ENCODE measurements at regions not wholly inside any gene's neighbourhood (a gene's known extent, or its start where the extent isn't known, plus 50 kb on each side); places are given as distances from the start of the nearest gene placed in this dataset.
A peak's percentile ranks its signal among the peaks of the same experiment; 100 is the strongest.

- no peak for DNase-seq
Measured at GRCh38 chr16:62664566-62664965, 628.3 kb upstream of the CDH8 start.

GRCh38 chr16:62661435-62661834 lies 625.2 kb upstream of the CDH8 start:
- no peak for DNase-seq

- no peak for DNase-seq
Measured at GRCh38 chr16:62657116-62657515, 620.9 kb upstream of the CDH8 start.

DNA sequence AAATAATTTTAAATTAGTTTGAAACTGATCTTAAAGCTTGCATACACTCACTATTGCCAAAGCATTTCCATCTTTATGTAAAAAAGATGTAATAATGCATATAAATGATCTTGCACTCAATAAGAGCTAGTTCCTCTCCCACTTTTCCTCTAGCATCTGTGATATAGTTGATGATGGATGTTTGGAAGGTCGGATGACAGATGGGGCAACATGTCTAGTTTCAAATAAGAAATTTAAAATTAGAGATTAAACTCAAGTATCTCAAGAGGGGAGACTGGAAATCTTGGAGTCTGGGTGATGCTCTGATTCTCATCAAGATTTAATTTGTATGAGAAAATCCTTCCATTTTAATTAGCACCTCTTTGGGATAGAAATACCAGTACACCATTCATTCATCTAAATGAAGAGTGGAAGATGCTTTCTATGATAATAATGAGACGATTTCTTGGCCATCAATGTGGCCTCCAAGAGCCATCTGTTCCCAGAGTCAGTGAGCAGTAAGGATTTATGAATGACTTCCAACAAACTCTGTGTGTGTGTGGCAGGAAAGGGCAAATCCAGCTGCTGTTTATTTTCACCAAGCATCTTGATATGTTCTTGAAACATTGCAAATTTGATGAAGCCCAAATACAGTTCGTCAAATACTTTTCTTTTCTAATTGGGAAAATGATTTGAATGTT lies 616.3 kb upstream of the CDH8 start:
- no peak for DNase-seq

DNA sequence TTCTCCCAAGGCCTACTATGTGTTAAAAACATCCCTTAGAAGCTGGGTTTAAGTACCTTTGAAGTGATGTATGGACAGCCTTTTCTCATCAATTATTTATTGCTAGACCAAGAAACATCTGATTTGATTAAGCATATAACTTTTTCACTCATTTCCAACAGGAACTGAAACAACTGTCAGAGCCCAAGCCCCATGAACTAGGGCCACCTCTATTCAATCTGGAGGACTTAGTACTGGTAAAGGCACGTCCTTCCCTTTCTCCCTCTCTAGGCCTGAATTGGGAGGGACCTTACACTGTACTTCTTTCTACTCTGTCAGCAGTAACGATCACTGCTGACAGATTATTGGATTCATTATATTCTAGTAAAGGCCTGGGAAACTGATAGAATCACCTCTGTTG lies 612.0 kb upstream of the CDH8 start:
- DNase-seq = no peak

GRCh38 chr16:62644030-62644812 lies 608.0 kb upstream of the CDH8 start:
- peak; percentile 76 for DNase-seq

- no peak for DNase-seq
Measured at GRCh38 chr16:62642677-62643076, 606.4 kb upstream of the CDH8 start.

- DNase-seq = no peak
Measured at GRCh38 chr16:62639890-62640289, 603.7 kb upstream of the CDH8 start.

- DNase-seq = peak; percentile 72
Measured at GRCh38 chr16:62638964-62639870, 603.0 kb upstream of the CDH8 start.

DNA sequence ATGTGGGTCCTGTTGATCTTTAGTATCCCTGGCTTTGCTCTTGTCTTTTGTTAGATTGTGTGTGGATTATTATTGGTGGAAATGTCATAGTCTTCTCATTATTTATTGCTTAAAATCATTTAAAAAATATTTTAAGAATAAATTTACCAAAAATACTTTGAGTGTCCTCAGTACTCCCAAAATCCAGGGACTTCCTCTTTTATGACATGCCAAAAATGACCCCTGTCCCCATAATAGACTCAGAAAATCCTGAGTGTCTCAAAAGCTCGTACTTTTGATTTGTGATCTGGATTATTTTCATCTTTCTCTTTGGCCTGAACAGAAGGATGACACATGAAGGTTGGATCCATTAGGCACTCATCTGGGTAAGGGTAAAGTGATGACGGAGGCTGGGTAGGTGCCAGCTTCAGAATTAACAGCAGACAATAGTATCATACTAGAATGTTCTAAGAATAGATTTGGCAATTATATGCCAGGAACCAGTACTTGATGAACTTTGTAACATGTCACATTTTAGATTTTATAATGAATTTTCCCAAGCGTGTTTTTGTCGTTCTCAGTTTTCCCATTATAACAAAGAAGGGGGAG lies 602.2 kb upstream of the CDH8 start:
- peak; percentile 60 for DNase-seq

DNA sequence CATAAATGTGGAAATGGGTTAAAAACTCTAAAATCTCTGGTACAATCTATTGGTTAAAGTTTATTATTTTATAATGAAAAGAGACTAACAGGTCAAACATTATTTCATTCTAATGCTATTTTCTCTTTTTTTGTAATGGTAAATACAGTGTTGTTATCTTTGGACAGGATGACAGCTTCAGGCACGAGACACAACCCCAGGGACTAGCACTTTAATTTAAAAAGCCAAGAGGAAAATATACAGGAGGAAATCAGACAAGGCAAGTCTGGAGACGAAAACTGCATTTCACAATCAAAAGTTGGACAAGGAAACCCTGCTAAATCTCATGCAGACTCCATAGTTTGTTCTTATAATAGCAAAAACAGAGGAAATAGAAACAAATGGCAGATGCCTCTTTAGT lies 589.1 kb upstream of the CDH8 start:
- no peak for DNase-seq

GRCh38 chr16:62620275-62620674 lies 584.0 kb upstream of the CDH8 start:
- DNase-seq = no peak

DNA sequence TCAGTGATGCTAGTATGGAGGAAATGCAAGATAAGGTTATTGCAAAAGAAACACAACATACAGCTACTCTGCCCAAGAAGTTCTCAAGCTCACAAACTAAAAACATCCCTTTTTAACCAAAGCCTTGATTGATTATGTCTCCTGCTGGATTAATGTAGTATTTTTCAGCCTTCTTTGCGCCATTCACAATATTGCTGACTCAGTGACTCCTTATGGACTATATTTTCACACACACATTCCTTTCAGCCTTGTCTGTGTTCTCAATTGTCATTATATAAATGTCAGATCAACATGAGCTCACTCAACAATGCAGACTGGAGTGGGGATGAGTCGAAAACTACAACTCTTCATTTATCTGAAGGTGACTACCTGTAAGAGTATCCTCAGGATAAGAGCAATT lies 579.3 kb upstream of the CDH8 start:
- no peak for DNase-seq

DNA sequence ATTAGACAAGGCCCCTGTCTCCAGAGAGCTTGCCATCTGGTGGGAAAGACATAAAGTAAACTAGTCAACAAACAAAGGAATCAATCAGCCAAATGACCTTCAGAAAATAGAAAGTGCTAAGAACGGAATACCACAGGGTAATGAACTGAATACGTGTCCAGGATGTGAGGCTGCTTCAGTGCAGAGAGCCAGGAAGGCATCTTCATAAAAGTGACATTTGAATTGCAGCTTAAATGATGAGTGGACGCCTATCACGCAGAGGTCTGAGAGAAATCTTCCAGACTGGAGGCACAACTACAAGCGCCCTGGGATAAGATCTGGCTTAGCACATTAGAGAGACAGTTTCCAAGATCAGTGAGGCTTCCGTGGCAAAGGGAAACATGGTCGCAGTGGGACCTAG lies 574.1 kb upstream of the CDH8 start:
- DNase-seq = no peak

DNA sequence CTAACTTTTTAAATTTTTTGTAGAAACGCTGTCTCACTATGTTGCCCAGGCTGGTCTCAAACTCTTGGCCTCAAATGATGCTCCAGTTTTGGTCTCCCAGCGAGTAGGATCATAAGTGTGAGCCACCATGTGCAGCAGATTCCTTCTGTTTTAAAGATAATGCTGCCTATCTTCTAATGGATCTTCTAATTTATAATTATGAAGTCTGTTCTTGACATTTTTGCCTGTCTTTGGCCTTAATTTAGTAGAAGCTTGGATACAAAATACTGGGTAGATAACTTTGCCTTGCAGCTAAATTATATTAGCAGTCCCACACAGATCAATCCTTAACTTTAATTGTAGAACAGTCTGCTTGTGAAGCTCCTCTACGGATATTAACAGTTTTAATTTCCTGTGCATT lies 566.6 kb upstream of the CDH8 start:
- no peak for DNase-seq

- DNase-seq = no peak
Measured at GRCh38 chr16:62597875-62598274, 561.6 kb upstream of the CDH8 start.

DNA sequence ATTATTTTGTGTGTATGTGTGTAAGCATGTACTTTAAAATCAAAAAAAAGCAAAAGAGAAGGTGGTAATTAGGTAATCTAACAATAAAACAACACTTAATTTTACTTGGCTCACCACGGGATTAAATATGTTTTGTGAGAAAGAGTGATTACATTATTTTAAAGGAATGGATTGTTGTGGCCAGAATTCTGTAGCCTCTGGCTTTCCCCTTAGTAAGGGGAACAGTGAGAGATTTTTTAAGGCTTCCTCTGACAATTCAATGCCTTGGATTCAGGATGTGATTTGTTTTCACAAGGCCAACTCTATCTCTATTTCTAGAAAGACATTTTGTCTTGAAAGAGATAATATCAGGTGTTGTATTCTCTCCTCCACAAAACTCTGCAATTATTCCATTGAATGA lies 560.3 kb upstream of the CDH8 start:
- no peak for DNase-seq

- no peak for DNase-seq
Measured at GRCh38 chr16:62596125-62596524, 559.9 kb upstream of the CDH8 start.

DNA sequence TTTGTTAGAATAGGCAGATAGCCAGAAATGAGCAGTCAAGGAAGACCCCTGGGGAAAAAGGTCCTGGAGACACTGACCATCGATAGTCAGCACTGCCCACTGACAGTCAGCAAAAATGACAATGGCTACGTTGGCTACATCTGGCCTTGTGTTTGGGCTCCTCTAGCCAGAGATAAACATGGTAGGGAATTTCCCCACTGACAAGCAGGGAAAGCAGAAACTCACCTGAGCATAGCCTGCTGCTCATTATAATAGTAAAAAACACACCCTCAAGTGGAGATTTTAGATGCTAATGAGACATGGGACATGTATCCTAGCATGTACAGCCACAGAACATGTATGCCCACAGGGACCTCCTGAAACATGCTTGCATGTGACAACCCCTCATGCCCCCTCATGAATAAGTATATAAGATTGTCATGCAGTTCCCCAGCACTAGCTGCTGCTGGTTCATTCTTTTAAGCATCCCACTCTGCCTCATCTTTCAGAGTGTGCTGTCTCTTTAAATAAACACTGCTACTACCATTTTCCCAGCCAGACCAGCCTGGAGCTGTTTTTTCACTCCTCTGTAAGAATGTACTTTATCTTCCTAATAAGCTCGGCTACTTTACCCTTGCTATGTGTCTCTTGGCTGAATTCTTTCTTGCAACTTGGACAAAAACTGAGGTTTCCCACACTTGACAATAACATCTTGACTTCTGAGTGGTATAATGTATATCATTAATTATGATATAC lies 550.1 kb upstream of the CDH8 start:
- DNase-seq = no peak

DNA sequence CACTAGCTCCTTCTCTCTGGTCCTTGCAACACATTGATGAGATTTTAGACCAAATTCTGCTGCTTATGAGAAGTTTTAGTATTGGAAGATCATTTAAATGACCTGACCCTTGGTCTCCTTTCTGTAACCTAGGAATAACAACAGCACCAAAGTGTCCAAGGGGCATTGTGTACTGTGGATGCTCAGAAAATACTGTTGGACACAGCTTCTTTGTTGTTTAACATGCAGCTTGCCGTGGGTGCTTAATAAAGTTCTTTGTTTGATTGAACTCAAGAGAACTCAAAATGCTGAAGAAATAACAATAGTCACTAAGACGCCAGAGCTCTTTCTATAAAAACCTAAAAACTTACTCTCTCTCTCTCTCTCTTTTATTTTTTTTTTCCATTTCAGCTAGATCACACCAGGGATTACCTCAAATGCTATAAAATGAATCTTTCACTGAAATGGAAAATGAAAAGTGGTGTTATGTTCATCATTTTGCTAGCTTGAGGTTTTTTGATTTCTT lies 548.9 kb upstream of the CDH8 start:
- DNase-seq = no peak

DNA sequence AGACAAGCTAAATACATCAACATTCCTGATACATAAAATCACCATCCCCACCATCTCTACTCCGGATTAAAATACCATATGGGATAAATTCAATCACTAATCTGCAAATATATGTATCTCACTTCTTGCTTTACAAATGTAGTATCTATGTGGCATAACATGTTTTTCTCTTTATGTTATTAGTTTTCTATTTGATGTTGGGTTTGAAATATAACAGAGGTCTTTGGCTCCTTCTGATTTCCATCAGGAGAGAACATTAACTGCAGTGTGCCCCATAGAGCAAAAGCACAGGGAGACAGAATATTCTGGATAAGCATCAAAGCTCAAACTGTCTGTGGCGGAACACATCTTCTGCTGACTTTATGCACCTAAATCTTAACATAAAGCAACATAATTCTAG lies 547.2 kb upstream of the CDH8 start:
- DNase-seq = no peak

- DNase-seq = no peak
Measured at GRCh38 chr16:62573466-62573865, 537.2 kb upstream of the CDH8 start.

Measured in RPMI8226 (cell line).